Neural progenitor cell (in vitro differentiated cells): ENCODE measurements at regions not wholly inside any gene's neighbourhood (a gene's known extent, or its start where the extent isn't known, plus 50 kb on each side); places are given as distances from the start of the nearest gene placed in this dataset.

Experiments
- DNase-seq: peaks from one replicate; pipeline ENCODE4 v3.0.0-alpha.2; 2016; ENCODE audit warnings: low spot score
- H2AFZ ChIP-seq: fragments of 200-600 bp; sonication (generic); replicated peaks from 2 replicates; pipeline ENCODE4 v1.6.1; 2016; ENCODE audit warnings: antibody characterized with exemption
- H3F3A ChIP-seq: fragments of 200-600 bp; sonication (generic); 2 replicates; pipeline ENCODE4 v1.6.1; 2016; ENCODE audit warnings: antibody characterized with exemption, low read depth
- H3K27ac ChIP-seq: fragments of 200-600 bp; sonication (generic); 2 replicates; pipeline ENCODE4 v1.5.1; 2016; ENCODE audit warnings: mild to moderate bottlenecking
- H3K27me3 ChIP-seq: fragments of 200-600 bp; sonication (generic); 2 replicates; pipeline ENCODE4 v1.6.1; 2016; ENCODE audit warnings: mild to moderate bottlenecking, moderate library complexity
- H3K36me3 ChIP-seq: fragments of 200-600 bp; sonication (generic); 2 replicates; pipeline ENCODE4 v1.5.1; 2016
- H3K4me1 ChIP-seq: fragments of 200-600 bp; sonication (generic); 2 replicates; pipeline ENCODE4 v1.6.1; 2016; ENCODE audit warnings: mixed run types
- H3K4me2 ChIP-seq: fragments of 200-600 bp; sonication (generic); 2 replicates; pipeline ENCODE4 v1.6.1; 2016
- H3K4me3 ChIP-seq: fragments of 200-600 bp; sonication (generic); 2 replicates; pipeline ENCODE4 v1.5.1; 2016
- H3K79me2 ChIP-seq: fragments of 200-600 bp; sonication (generic); 2 replicates; pipeline ENCODE4 v1.6.1; 2016; ENCODE audit warnings: low read depth
- H3K9ac ChIP-seq: fragments of 200-600 bp; sonication (generic); 2 replicates; pipeline ENCODE4 v1.6.1; 2016
- H3K9me3 ChIP-seq: fragments of 200-600 bp; sonication (generic); 2 replicates; pipeline ENCODE4 v1.5.1; 2016; ENCODE audit warnings: low read depth
- H4K20me1 ChIP-seq: fragments of 200-600 bp; sonication (generic); 2 replicates; pipeline ENCODE4 v1.6.1; 2016; ENCODE audit warnings: low read depth
- H3K27ac Mint-ChIP-seq: 3 replicates; pipeline ENCODE4 v1.8.0; 2021; ENCODE audit warnings: mixed read lengths
- H3K27me3 Mint-ChIP-seq: 2 replicates; pipeline ENCODE4 v1.8.0; 2022; ENCODE audit warnings: low read depth, mild to moderate bottlenecking, inconsistent platforms, moderate library complexity, mixed read lengths; ENCODE audit not compliant: insufficient read depth
- H3K36me3 Mint-ChIP-seq: 3 replicates; pipeline ENCODE4 v1.8.0; 2021; ENCODE audit warnings: mixed read lengths
- H3K4me1 Mint-ChIP-seq: 3 replicates; pipeline ENCODE4 v1.8.0; 2021; ENCODE audit warnings: mixed read lengths
- H3K4me3 Mint-ChIP-seq: 3 replicates; pipeline ENCODE4 v1.8.0; 2021; ENCODE audit warnings: mild to moderate bottlenecking, moderate library complexity, mixed read lengths
- H3K9me3 Mint-ChIP-seq: 3 replicates; pipeline ENCODE4 v1.8.0; 2020; ENCODE audit warnings: mixed read lengths
- EZH2 ChIP-seq: fragments of 200-600 bp; sonication (generic); IDR thresholded peaks from 2 replicates; pipeline ENCODE4 v1.6.1; 2017; ENCODE audit warnings: antibody characterized with exemption, mild to moderate bottlenecking, moderate library complexity
- EZH2phosphoT487 ChIP-seq: fragments of 200-600 bp; sonication (generic); IDR thresholded peaks from 2 replicates; pipeline ENCODE4 v1.6.1; 2017; ENCODE audit warnings: antibody characterized with exemption
- TF ChIP-seq, protein P1 (sequence below): fragments of 200-600 bp; sonication (generic); IDR thresholded peaks from 2 replicates; pipeline ENCODE4 v1.5.1; 2017; ENCODE audit warnings: antibody characterized with exemption, mild to moderate bottlenecking

DNA sequence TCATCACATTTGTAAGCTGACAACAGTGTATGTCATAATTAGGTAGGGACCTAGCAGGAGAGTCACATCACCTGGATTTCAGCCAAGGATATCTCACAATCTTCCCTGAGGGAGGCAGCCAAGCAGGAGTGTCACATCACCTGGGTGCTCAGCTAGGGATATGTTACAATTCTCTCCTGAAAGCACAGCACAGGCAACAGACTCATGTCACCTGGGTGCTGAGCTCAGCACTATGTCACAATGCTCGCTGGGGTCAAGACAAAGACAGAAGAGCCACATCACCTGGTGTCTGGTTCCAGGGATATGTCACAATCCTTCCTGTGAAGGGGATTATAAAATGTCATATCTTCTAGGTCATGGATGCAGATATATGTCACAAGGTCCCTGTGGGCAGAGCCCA, 123.7 kb downstream of the ZNF675 start:
- peaks cover 1% of the 10 kb centered on the region for H3K36me3 Mint-ChIP-seq
- peaks cover 2% of the 10 kb centered on the region for H3K9me3 ChIP-seq
- H3K27me3 Mint-ChIP-seq, result peaks cover 10% of the 10 kb centered on the region
- no peak overlapping the region for H3K9ac ChIP-seq
- no peak for DNase-seq
- no peak overlapping the region for H3K27ac Mint-ChIP-seq
- H3K4me2 ChIP-seq, result no peak overlapping the region
- no peaks in the 10 kb centered on the region for H4K20me1 ChIP-seq
- H3K27me3 ChIP-seq, result no peaks in the 10 kb centered on the region
- no peak overlapping the region for H3K4me3 Mint-ChIP-seq
- H3K27ac ChIP-seq, result no peak overlapping the region
- no peak overlapping the region for H2AFZ ChIP-seq
- H3F3A ChIP-seq, result no peaks in the 10 kb centered on the region
- no peaks in the 10 kb centered on the region for H3K4me1 Mint-ChIP-seq
- H3K4me3 ChIP-seq, result no peak overlapping the region
- H3K4me1 ChIP-seq, result no peaks in the 10 kb centered on the region
- H3K36me3 ChIP-seq, result no peaks in the 10 kb centered on the region
- H3K9me3 Mint-ChIP-seq, result peaks cover 75% of the 10 kb centered on the region
- no peaks in the 10 kb centered on the region for H3K79me2 ChIP-seq
- TF ChIP-seq, protein P1, sequence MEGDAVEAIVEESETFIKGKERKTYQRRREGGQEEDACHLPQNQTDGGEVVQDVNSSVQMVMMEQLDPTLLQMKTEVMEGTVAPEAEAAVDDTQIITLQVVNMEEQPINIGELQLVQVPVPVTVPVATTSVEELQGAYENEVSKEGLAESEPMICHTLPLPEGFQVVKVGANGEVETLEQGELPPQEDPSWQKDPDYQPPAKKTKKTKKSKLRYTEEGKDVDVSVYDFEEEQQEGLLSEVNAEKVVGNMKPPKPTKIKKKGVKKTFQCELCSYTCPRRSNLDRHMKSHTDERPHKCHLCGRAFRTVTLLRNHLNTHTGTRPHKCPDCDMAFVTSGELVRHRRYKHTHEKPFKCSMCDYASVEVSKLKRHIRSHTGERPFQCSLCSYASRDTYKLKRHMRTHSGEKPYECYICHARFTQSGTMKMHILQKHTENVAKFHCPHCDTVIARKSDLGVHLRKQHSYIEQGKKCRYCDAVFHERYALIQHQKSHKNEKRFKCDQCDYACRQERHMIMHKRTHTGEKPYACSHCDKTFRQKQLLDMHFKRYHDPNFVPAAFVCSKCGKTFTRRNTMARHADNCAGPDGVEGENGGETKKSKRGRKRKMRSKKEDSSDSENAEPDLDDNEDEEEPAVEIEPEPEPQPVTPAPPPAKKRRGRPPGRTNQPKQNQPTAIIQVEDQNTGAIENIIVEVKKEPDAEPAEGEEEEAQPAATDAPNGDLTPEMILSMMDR, result no peak
- TF ChIP-seq EZH2phosphoT487, result no peak
- TF ChIP-seq EZH2, result no peak

GRCh38 chr19:23561341-23561740, 125.7 kb downstream of the ZNF675 start:
- TF ChIP-seq EZH2 (no peak), EZH2phosphoT487 (no peak)
- TF ChIP-seq, protein P1, result no peak
- H3K27me3 Mint-ChIP-seq, result peaks cover 10% of the 10 kb centered on the region
- Histone ChIP-seq H3K79me2 (no peaks in the 10 kb centered on the region), H3K27me3 (no peaks in the 10 kb centered on the region), H4K20me1 (no peaks in the 10 kb centered on the region), H3K36me3 (no peaks in the 10 kb centered on the region), H3K4me3 (no peak overlapping the region), H3K27ac (no peak overlapping the region), H3F3A (no peaks in the 10 kb centered on the region), H3K9ac (no peak overlapping the region), H2AFZ (no peak overlapping the region), H3K9me3 (peaks cover 2% of the 10 kb centered on the region), H3K4me2 (no peak overlapping the region), H3K4me1 (no peaks in the 10 kb centered on the region)
- H3K9me3 Mint-ChIP-seq, result peaks cover 78% of the 10 kb centered on the region
- peaks cover 1% of the 10 kb centered on the region for H3K36me3 Mint-ChIP-seq
- H3K4me1 Mint-ChIP-seq, result no peaks in the 10 kb centered on the region
- no peak overlapping the region for H3K4me3 Mint-ChIP-seq
- DNase-seq, result no peak
- no peak overlapping the region for H3K27ac Mint-ChIP-seq

- TF ChIP-seq EZH2phosphoT487, result no peak
- TF ChIP-seq, protein P1, result no peak
- TF ChIP-seq EZH2, result no peak
- DNase-seq, result no peak
- no peak overlapping the region for H3K27ac Mint-ChIP-seq
- H3K27me3 ChIP-seq, result no peaks in the 10 kb centered on the region
- no peak overlapping the region for H3K4me3 Mint-ChIP-seq
- no peak overlapping the region for H2AFZ ChIP-seq
- peaks cover 1% of the 10 kb centered on the region for H3K36me3 Mint-ChIP-seq
- peaks cover 2% of the 10 kb centered on the region for H3K9me3 ChIP-seq
- H3K4me3 ChIP-seq, result no peak overlapping the region
- no peak overlapping the region for H3K4me2 ChIP-seq
- no peaks in the 10 kb centered on the region for H4K20me1 ChIP-seq
- H3F3A ChIP-seq, result no peaks in the 10 kb centered on the region
- no peak overlapping the region for H3K9ac ChIP-seq
- peaks cover 9% of the 10 kb centered on the region for H3K27me3 Mint-ChIP-seq
- no peaks in the 10 kb centered on the region for H3K79me2 ChIP-seq
- no peaks in the 10 kb centered on the region for H3K4me1 ChIP-seq
- no peak overlapping the region for H3K27ac ChIP-seq
- peaks cover 71% of the 10 kb centered on the region for H3K9me3 Mint-ChIP-seq
- H3K4me1 Mint-ChIP-seq, result no peaks in the 10 kb centered on the region
- no peaks in the 10 kb centered on the region for H3K36me3 ChIP-seq
Observed at GRCh38 chr19:23560051-23560450, 127.0 kb downstream of the ZNF675 start.

GRCh38 chr19:23558541-23558940, 128.5 kb downstream of the ZNF675 start:
- H3K4me3 Mint-ChIP-seq, result no peak overlapping the region
- peaks cover 2% of the 10 kb centered on the region for H3K27me3 Mint-ChIP-seq
- peaks cover 6% of the 10 kb centered on the region for H3K9me3 ChIP-seq
- no peaks in the 10 kb centered on the region for H4K20me1 ChIP-seq
- peaks cover 56% of the 10 kb centered on the region for H3K9me3 Mint-ChIP-seq
- H3K4me3 ChIP-seq, result no peak overlapping the region
- no peaks in the 10 kb centered on the region for H3K79me2 ChIP-seq
- H3K27ac Mint-ChIP-seq, result no peak overlapping the region
- H2AFZ ChIP-seq, result no peak overlapping the region
- TF ChIP-seq, protein P1, result no peak
- TF ChIP-seq EZH2phosphoT487 (no peak), EZH2 (no peak)
- no peaks in the 10 kb centered on the region for H3K27me3 ChIP-seq
- DNase-seq, result no peak
- no peaks in the 10 kb centered on the region for H3K4me1 Mint-ChIP-seq
- no peaks in the 10 kb centered on the region for H3F3A ChIP-seq
- H3K36me3 ChIP-seq, result no peaks in the 10 kb centered on the region
- H3K36me3 Mint-ChIP-seq, result no peaks in the 10 kb centered on the region
- no peaks in the 10 kb centered on the region for H3K4me1 ChIP-seq
- H3K9ac ChIP-seq, result no peak overlapping the region
- no peak overlapping the region for H3K27ac ChIP-seq
- H3K4me2 ChIP-seq, result no peak overlapping the region
